Karpas-422 (cell line): ENCODE measurements at regions not wholly inside any gene's neighbourhood (a gene's known extent, or its start where the extent isn't known, plus 50 kb on each side); places are given as distances from the start of the nearest gene placed in this dataset.
A peak's percentile ranks its signal among the peaks of the same experiment; 100 is the strongest.

Experiments used
- DNase-seq: peaks from one replicate; pipeline ENCODE4 v3.0.0-alpha.2; 2015
- H2AFZ ChIP-seq: fragments of 200-600 bp; sonication (generic); 2 replicates; pipeline ENCODE4 v1.6.1; 2014; ENCODE audit warnings: antibody characterized with exemption, low read length, mixed read lengths
- H3K27ac ChIP-seq: fragments of 200-600 bp; sonication (generic); 2 replicates; pipeline ENCODE4 v1.5.1; 2014; ENCODE audit warnings: mild to moderate bottlenecking, low read length, moderate library complexity
- H3K27me3 ChIP-seq: fragments of 200-600 bp; sonication (generic); 2 replicates; pipeline ENCODE4 v1.6.1; 2014; ENCODE audit warnings: low read length, mixed read lengths
- H3K36me3 ChIP-seq: fragments of 200-600 bp; sonication (generic); 2 replicates; pipeline ENCODE4 v1.6.1; 2014; ENCODE audit warnings: low read length, mixed read lengths; ENCODE audit not compliant: insufficient read depth
- H3K4me1 ChIP-seq: fragments of 200-600 bp; sonication (generic); 2 replicates; pipeline ENCODE4 v1.6.1; 2014; ENCODE audit warnings: mild to moderate bottlenecking, low read length, mixed read lengths
- H3K4me2 ChIP-seq: fragments of 200-600 bp; sonication (generic); 2 replicates; pipeline ENCODE4 v1.6.1; 2014; ENCODE audit warnings: low read length, low read depth, mild to moderate bottlenecking; ENCODE audit not compliant: poor library complexity, severe bottlenecking
- H3K4me3 ChIP-seq: fragments of 200-600 bp; sonication (generic); 2 replicates; pipeline ENCODE4 v1.5.1; 2014; ENCODE audit warnings: mild to moderate bottlenecking, antibody characterized with exemption, low read length, mixed read lengths
- H3K79me2 ChIP-seq: fragments of 200-600 bp; sonication (generic); 2 replicates; pipeline ENCODE4 v1.6.1; 2014; ENCODE audit warnings: mild to moderate bottlenecking, low read length, mixed read lengths
- H3K9ac ChIP-seq: fragments of 200-600 bp; sonication (generic); 2 replicates; pipeline ENCODE4 v1.6.0; 2014; ENCODE audit warnings: low read length
- H3K9me2 ChIP-seq: fragments of 200-600 bp; sonication (generic), shearing (Covaris generic); replicated peaks from 2 replicates; pipeline ENCODE4 v1.6.0; 2014; ENCODE audit warnings: mild to moderate bottlenecking, low read length, moderate library complexity; ENCODE audit not compliant: insufficient read depth
- H3K9me3 ChIP-seq: fragments of 300-700, 200-600 bp; sonication (generic); 2 replicates; pipeline ENCODE4 v1.6.1; 2014; ENCODE audit warnings: low read length, mixed read lengths
- H4K20me1 ChIP-seq: fragments of 200-600 bp; sonication (generic); 2 replicates; pipeline ENCODE4 v1.6.1; 2014; ENCODE audit warnings: mild to moderate bottlenecking, antibody characterized with exemption, low read length, low read depth; ENCODE audit not compliant: insufficient read depth

DNA sequence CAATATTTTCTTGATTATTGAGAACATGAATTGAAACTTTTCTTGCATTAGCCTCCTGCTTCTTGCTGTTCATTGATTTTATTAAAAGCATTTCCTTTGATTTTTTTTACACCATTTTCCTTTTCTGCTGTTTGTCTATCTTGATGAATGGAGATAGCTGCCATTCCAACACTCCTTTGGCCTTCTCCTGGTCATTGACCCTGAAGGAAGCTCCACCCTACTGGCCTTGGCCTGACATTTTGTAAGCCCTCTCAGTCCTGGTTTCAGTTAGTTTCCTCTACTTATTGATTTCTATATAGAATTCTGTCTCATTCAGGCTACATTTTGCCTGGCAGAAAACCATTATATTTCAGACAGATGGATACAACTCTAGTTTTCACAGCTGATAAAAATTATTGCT is 115.1 kb upstream of the DMRTA1 start:
- no peak overlapping the region for H2AFZ ChIP-seq
- H3K36me3 ChIP-seq, result no peaks in the 10 kb centered on the region
- no peak overlapping the region for H3K4me3 ChIP-seq
- H3K79me2 ChIP-seq, result no peaks in the 10 kb centered on the region
- no peaks in the 10 kb centered on the region for H4K20me1 ChIP-seq
- H3K9me2 ChIP-seq, result no peaks in the 10 kb centered on the region
- H3K27ac ChIP-seq, result no peak overlapping the region
- H3K4me1 ChIP-seq, result no peaks in the 10 kb centered on the region
- no peak for DNase-seq
- no peaks in the 10 kb centered on the region for H3K27me3 ChIP-seq
- H3K4me2 ChIP-seq, result no peak overlapping the region
- H3K9ac ChIP-seq, result no peak overlapping the region
- no peaks in the 10 kb centered on the region for H3K9me3 ChIP-seq

DNA sequence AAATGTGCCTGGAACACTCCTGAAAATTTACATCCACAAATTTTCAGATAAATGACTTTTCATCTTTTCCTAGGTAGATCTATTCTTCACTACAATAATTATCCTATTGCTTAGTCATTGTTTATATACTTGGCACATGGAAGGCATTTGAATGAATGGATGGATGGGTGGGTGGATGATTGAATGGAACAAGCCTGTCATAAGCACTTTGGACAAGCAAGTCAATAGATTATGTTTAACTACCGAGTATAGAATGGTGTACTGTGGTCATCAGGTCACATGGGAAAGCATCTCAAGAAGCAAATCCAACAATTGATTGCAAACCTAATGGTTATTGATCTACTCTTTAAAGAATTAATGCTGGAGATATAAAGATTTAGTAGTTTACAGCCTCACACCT is 114.4 kb upstream of the DMRTA1 start:
- Histone ChIP-seq H3K9ac (no peak overlapping the region), H2AFZ (no peak overlapping the region), H3K79me2 (no peaks in the 10 kb centered on the region), H3K9me3 (no peaks in the 10 kb centered on the region), H3K36me3 (no peaks in the 10 kb centered on the region), H3K4me1 (no peaks in the 10 kb centered on the region), H3K27me3 (no peaks in the 10 kb centered on the region), H3K4me3 (no peak overlapping the region), H3K9me2 (no peaks in the 10 kb centered on the region), H4K20me1 (no peaks in the 10 kb centered on the region), H3K4me2 (no peak overlapping the region), H3K27ac (no peak overlapping the region)
- no peak for DNase-seq

DNA sequence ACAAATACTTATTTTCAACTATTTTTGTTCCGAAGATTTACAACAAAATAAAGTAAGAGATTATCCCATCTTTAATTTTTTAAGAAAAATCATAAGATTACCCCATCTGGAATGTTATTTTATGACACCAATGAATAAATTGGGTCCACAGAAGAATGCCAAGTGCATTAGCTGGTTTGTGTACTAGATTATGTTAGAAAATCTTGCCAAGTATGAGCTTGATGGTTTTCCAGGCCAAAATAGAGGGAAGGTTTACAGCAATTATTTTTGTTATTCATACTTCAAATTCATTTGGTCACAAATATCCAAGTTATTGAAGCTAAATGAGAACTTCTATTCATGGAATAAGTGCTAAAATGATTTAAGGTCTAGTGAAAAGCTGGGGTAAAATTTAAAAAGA is 109.4 kb upstream of the DMRTA1 start:
- H3K9me2 ChIP-seq, result no peaks in the 10 kb centered on the region
- H3K27ac ChIP-seq, result no peak overlapping the region
- H3K4me1 ChIP-seq, result no peaks in the 10 kb centered on the region
- H3K79me2 ChIP-seq, result no peaks in the 10 kb centered on the region
- no peak overlapping the region for H3K9ac ChIP-seq
- no peak overlapping the region for H2AFZ ChIP-seq
- no peaks in the 10 kb centered on the region for H4K20me1 ChIP-seq
- no peak overlapping the region for H3K4me3 ChIP-seq
- no peaks in the 10 kb centered on the region for H3K27me3 ChIP-seq
- H3K9me3 ChIP-seq, result no peaks in the 10 kb centered on the region
- DNase-seq, result peak; percentile 11
- no peaks in the 10 kb centered on the region for H3K36me3 ChIP-seq
- no peak overlapping the region for H3K4me2 ChIP-seq

DNA sequence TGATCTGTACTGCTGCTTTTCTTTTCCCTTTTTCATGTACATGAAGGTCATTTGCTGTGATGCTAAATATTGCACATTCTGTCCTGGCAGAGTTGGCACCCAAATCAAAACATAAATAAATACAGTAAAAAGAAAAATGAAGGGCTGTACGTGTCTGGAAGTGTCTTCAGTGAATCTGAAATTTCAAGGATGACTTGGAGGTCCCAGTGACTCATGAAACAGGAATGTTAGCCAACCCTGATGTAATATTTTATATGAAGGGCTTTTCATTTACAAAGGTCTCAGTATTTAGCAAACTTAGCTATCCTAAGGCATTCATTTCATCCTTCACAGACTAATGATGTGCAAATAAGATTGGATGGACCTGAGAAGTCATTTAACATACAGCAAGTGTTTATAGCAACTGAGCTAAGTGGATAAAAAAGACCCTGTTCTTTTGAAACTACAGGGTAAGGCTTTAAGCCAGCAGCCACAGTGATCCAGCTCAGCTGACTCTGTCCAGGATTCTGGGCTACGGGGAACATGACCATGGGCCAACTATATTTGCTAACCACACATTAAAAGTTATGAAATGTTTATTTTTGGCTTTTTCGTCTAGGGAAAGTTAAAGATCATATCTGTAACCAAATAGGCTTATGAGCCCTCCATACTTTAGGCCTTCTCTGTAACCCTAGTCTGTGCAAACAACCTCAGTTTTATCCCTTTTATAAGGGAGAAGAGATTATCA is 104.0 kb upstream of the DMRTA1 start:
- no peaks in the 10 kb centered on the region for H3K27me3 ChIP-seq
- H3K4me1 ChIP-seq, result no peaks in the 10 kb centered on the region
- no peak overlapping the region for H3K4me3 ChIP-seq
- H3K36me3 ChIP-seq, result no peaks in the 10 kb centered on the region
- no peak overlapping the region for H2AFZ ChIP-seq
- H3K79me2 ChIP-seq, result no peaks in the 10 kb centered on the region
- H4K20me1 ChIP-seq, result no peaks in the 10 kb centered on the region
- H3K27ac ChIP-seq, result no peak overlapping the region
- H3K9me3 ChIP-seq, result no peaks in the 10 kb centered on the region
- no peak overlapping the region for H3K9ac ChIP-seq
- no peaks in the 10 kb centered on the region for H3K9me2 ChIP-seq
- no peak for DNase-seq
- H3K4me2 ChIP-seq, result no peak overlapping the region

DNA sequence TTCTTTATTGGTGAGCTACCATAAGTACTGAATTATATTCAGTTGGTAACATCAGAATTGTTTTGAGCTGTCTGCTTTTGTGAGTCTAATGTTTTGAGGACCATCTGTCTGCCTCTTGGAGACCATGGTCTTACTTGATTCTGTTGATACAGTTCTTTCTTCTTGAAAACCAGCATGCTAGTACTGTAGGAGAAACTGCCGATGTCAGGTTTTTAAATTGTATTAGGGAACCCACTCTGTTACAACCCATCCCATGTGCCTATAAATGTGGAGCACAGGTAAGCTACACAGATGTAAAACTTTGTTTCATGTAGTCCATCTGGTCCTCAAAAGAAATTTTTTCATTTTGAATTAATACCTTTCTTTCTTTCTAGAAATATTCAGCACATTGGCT is 103.4 kb upstream of the DMRTA1 start:
- no peak overlapping the region for H3K27ac ChIP-seq
- no peak overlapping the region for H3K4me2 ChIP-seq
- no peak for DNase-seq

DNA sequence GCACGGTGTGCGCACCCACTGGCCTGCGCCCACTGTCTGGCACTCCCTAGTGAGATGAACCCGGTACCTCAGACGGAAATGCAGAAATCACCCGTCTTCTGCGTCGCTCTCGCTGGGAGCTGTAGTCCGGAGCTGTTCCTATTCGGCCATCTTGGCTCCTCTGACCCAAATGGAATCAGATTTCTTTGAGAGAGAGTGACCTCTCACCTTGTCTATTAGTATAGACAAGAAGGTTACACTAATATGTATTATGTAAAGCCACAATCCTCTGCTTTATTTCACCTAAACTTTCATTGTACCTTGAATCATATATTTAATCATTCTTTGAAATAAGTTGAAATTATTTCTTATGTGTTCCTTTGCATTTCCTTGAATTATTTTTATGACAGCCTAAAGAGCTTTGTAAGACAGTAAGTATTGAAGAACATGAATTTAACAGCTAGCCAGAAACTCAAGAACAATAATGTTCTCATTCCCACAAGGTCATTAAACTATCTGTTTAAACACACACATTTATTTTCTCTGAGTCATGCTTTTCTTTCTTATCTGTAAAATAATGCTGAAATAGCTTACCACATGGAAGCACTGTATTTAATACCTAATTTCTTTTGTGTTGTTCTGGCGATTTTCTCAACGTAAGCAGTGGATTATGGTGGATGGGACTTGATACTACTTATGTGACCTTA is 91.8 kb upstream of the DMRTA1 start:
- no peak overlapping the region for H2AFZ ChIP-seq
- H3K27ac ChIP-seq, result no peak overlapping the region
- no peaks in the 10 kb centered on the region for H3K9me3 ChIP-seq
- no peak overlapping the region for H3K4me2 ChIP-seq
- no peaks in the 10 kb centered on the region for H3K27me3 ChIP-seq
- H3K4me3 ChIP-seq, result no peak overlapping the region
- no peaks in the 10 kb centered on the region for H3K9me2 ChIP-seq
- no peaks in the 10 kb centered on the region for H3K36me3 ChIP-seq
- no peak for DNase-seq
- no peaks in the 10 kb centered on the region for H3K79me2 ChIP-seq
- no peaks in the 10 kb centered on the region for H3K4me1 ChIP-seq
- no peaks in the 10 kb centered on the region for H4K20me1 ChIP-seq
- no peak overlapping the region for H3K9ac ChIP-seq

More for the DNA sequence above, 103.4 kb upstream of the DMRTA1 start:
- H3K27me3 ChIP-seq, result no peaks in the 10 kb centered on the region
- H3K4me1 ChIP-seq, result no peaks in the 10 kb centered on the region
- no peaks in the 10 kb centered on the region for H3K79me2 ChIP-seq
- H3K4me3 ChIP-seq, result no peak overlapping the region
- H2AFZ ChIP-seq, result no peak overlapping the region
- H3K9me3 ChIP-seq, result no peaks in the 10 kb centered on the region
- H3K9ac ChIP-seq, result no peak overlapping the region
- no peaks in the 10 kb centered on the region for H3K36me3 ChIP-seq
- no peaks in the 10 kb centered on the region for H3K9me2 ChIP-seq
- H4K20me1 ChIP-seq, result no peaks in the 10 kb centered on the region

DNA sequence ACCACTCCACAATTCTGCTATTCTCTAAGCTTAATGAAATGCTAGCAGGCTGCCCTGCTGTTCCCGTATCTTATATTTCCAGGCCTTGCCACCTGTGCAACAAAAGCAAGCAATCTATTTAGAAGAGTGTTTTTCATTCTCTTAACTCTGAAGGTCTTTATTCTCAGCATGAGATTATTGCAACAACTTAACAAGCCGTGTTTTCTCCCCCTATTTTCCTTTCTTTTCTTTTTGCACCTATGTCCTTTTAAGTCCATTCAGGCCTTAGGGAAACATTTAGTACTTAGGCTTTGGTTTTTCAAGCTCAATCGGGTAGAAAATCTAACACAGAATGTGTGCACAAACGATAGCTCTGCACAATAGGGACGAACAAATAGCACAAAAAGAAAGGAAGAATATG is 89.6 kb upstream of the DMRTA1 start:
- H3K9me2 ChIP-seq, result no peaks in the 10 kb centered on the region
- H3K27me3 ChIP-seq, result no peaks in the 10 kb centered on the region
- H3K27ac ChIP-seq, result no peak overlapping the region
- no peaks in the 10 kb centered on the region for H3K9me3 ChIP-seq
- no peak overlapping the region for H3K4me2 ChIP-seq
- H4K20me1 ChIP-seq, result no peaks in the 10 kb centered on the region
- no peak overlapping the region for H2AFZ ChIP-seq
- no peaks in the 10 kb centered on the region for H3K36me3 ChIP-seq
- no peak overlapping the region for H3K4me3 ChIP-seq
- H3K9ac ChIP-seq, result no peak overlapping the region
- no peaks in the 10 kb centered on the region for H3K4me1 ChIP-seq
- peak; percentile 21 for DNase-seq
- no peaks in the 10 kb centered on the region for H3K79me2 ChIP-seq

DNA sequence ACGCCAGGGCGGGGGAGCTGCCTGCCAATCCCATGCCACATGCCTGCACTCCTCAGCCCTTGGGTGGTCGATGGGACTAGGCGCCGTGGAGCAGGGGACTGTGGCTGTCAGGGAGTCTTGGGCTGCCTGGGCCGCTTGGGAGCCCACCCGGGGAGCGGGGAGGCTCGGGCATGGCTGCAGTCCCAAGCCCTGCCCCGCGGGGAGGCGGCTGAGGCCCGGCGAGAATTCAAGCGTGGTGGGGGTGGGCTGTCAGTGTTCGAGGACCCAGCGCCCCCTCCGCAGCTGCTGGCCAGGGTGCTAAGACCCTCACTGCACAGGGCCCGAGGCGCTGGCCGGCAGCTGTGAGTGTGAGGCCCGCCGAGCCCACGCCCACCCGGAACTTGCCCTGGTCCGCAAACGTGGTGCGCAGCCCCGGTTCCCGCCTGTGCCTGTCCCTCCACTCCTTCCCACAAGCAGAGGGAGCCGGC is 83.2 kb upstream of the DMRTA1 start:
- H3K9ac ChIP-seq, result no peak overlapping the region
- H3K27ac ChIP-seq, result no peak overlapping the region
- no peaks in the 10 kb centered on the region for H3K79me2 ChIP-seq
- H3K4me3 ChIP-seq, result no peak overlapping the region
- no peak overlapping the region for H3K4me2 ChIP-seq
- no peaks in the 10 kb centered on the region for H3K27me3 ChIP-seq
- H2AFZ ChIP-seq, result no peak overlapping the region
- no peaks in the 10 kb centered on the region for H4K20me1 ChIP-seq
- no peaks in the 10 kb centered on the region for H3K4me1 ChIP-seq
- H3K9me2 ChIP-seq, result no peaks in the 10 kb centered on the region
- no peak for DNase-seq
- H3K9me3 ChIP-seq, result no peaks in the 10 kb centered on the region
- H3K36me3 ChIP-seq, result no peaks in the 10 kb centered on the region
